H9 (cell line): ENCODE measurements at regions not wholly inside any gene's neighbourhood (a gene's known extent, or its start where the extent isn't known, plus 50 kb on each side); places are given as distances from the start of the nearest gene placed in this dataset.

Experiments used
- DNase-seq: peaks from one replicate; pipeline ENCODE4 v3.0.0-alpha.2; 2017
- H2AFZ ChIP-seq: one replicate; pipeline ENCODE4 v1.6.1; 2013; ENCODE audit warnings: mild to moderate bottlenecking, low read length, control low read depth, moderate library complexity
- H2AK5ac ChIP-seq: 2 replicates; pipeline ENCODE4 v1.6.1; 2013; ENCODE audit warnings: low read length, control low read depth, mixed read lengths; ENCODE audit not compliant: insufficient read length
- H2BK120ac ChIP-seq: one replicate; pipeline ENCODE4 v1.6.1; 2013; ENCODE audit warnings: low read depth, mild to moderate bottlenecking, low read length, control low read depth, inconsistent platforms; ENCODE audit not compliant: poor library complexity, severe bottlenecking
- H2BK12ac ChIP-seq: 2 replicates; pipeline ENCODE4 v1.6.1; 2013; ENCODE audit warnings: low read length, control low read depth, mixed read lengths, low read depth; ENCODE audit not compliant: insufficient read length
- H2BK15ac ChIP-seq: 2 replicates; pipeline ENCODE4 v1.6.1; 2013; ENCODE audit warnings: low read depth, low read length, control low read depth
- H2BK20ac ChIP-seq: one replicate; pipeline ENCODE4 v1.6.1; 2013; ENCODE audit warnings: low read depth, mild to moderate bottlenecking, low read length, control low read depth, inconsistent platforms; ENCODE audit not compliant: poor library complexity, severe bottlenecking
- H2BK5ac ChIP-seq: 2 replicates; pipeline ENCODE4 v1.6.1; 2013; ENCODE audit warnings: low read length, control low read depth, mixed read lengths; ENCODE audit not compliant: insufficient read length
- H3K14ac ChIP-seq: 2 replicates; pipeline ENCODE4 v1.6.1; 2013; ENCODE audit warnings: low read length, control low read depth; ENCODE audit not compliant: insufficient read depth
- H3K18ac ChIP-seq: 2 replicates; pipeline ENCODE4 v1.6.1; 2013; ENCODE audit warnings: low read depth, mild to moderate bottlenecking, mixed read lengths, low read length, control low read depth; ENCODE audit not compliant: insufficient read length
- H3K23ac ChIP-seq: 2 replicates; pipeline ENCODE4 v1.6.1; 2013; ENCODE audit warnings: low read length, control low read depth, mixed read lengths, low read depth; ENCODE audit not compliant: insufficient read length
- H3K23me2 ChIP-seq: 2 replicates; pipeline ENCODE4 v1.6.1; 2013; ENCODE audit warnings: low read depth, mild to moderate bottlenecking, mixed read lengths, low read length, control low read depth; ENCODE audit not compliant: insufficient read length, poor library complexity, severe bottlenecking
- H3K27ac ChIP-seq: 2 replicates; pipeline ENCODE4 v1.5.1; 2013; ENCODE audit warnings: low read length, control low read depth, mixed read lengths, low read depth; ENCODE audit not compliant: insufficient read length
- H3K27me3 ChIP-seq: 2 replicates; pipeline ENCODE4 v1.6.1; 2013; ENCODE audit warnings: low read length, control low read depth, inconsistent platforms; ENCODE audit not compliant: insufficient read depth
- H3K4ac ChIP-seq: 2 replicates; pipeline ENCODE4 v1.6.1; 2013; ENCODE audit warnings: low read depth, mild to moderate bottlenecking, control low read depth, inconsistent platforms, low read length, moderate library complexity
- H3K4me1 ChIP-seq: 2 replicates; pipeline ENCODE4 v1.6.1; 2013; ENCODE audit warnings: low read length, control low read depth, inconsistent platforms; ENCODE audit not compliant: insufficient read depth
- H3K4me2 ChIP-seq: 2 replicates; pipeline ENCODE4 v1.6.1; 2013; ENCODE audit warnings: low read length, control low read depth, mixed read lengths; ENCODE audit not compliant: insufficient read length, insufficient read depth
- H3K56ac ChIP-seq: 2 replicates; pipeline ENCODE4 v1.6.1; 2013; ENCODE audit warnings: low read depth, mild to moderate bottlenecking, mixed read lengths, low read length, control low read depth; ENCODE audit not compliant: insufficient read length
- H3K79me1 ChIP-seq: 2 replicates; pipeline ENCODE4 v1.6.1; 2013; ENCODE audit warnings: low read depth, mild to moderate bottlenecking, moderate library complexity, low read length, control low read depth, inconsistent platforms; ENCODE audit not compliant: insufficient read depth, poor library complexity, severe bottlenecking
- H3K79me2 ChIP-seq: 2 replicates; pipeline ENCODE4 v1.6.1; 2013; ENCODE audit warnings: low read length, control low read depth, inconsistent platforms; ENCODE audit not compliant: insufficient read depth
- H3K9ac ChIP-seq: 2 replicates; pipeline ENCODE4 v1.6.1; 2013; ENCODE audit warnings: low read length, control low read depth, mixed read lengths; ENCODE audit not compliant: insufficient read length; ENCODE audit errors: extremely low read depth
- H3K9me3 ChIP-seq: one replicate; pipeline ENCODE4 v1.6.1; 2013; ENCODE audit warnings: low read depth, low read length, inconsistent platforms; ENCODE audit not compliant: control insufficient read depth
- H3T11ph ChIP-seq: one replicate; pipeline ENCODE4 v1.6.1; 2013; ENCODE audit warnings: mild to moderate bottlenecking, low read length, control low read depth, inconsistent platforms
- H4K20me1 ChIP-seq: one replicate; pipeline ENCODE4 v1.6.1; 2013; ENCODE audit not compliant: control insufficient read depth, insufficient read length, insufficient read depth
- H4K5ac ChIP-seq: 2 replicates; pipeline ENCODE4 v1.6.1; 2013; ENCODE audit warnings: low read depth, mild to moderate bottlenecking, mixed read lengths, low read length, control low read depth; ENCODE audit not compliant: insufficient read length
- H4K8ac ChIP-seq: replicated peaks from 2 replicates; pipeline ENCODE4 v1.6.1; 2013; ENCODE audit warnings: low read length, control low read depth, mixed read lengths, low read depth; ENCODE audit not compliant: insufficient read length
- H4K91ac ChIP-seq: 2 replicates; pipeline ENCODE4 v1.6.1; 2013; ENCODE audit warnings: low read depth, mild to moderate bottlenecking, moderate library complexity, mixed read lengths, low read length, control low read depth; ENCODE audit not compliant: insufficient read length
- H3K27ac Mint-ChIP-seq, 3 experiments: 2 replicates in 2 of 3; 3 replicates in 1 of 3; pipeline ENCODE4 v1.8.0; 2020 to 2021; ENCODE audit warnings: mixed read lengths in 3 of 3, mild to moderate bottlenecking in 1 of 3, moderate library complexity in 1 of 3
- H3K27me3 Mint-ChIP-seq: 2 replicates; pipeline ENCODE4 v1.8.0; 2021; ENCODE audit warnings: low read depth, mild to moderate bottlenecking, moderate library complexity, mixed read lengths
- H3K36me3 Mint-ChIP-seq, 3 experiments: 2 replicates in 2 of 3; 3 replicates in 1 of 3; pipeline ENCODE4 v1.8.0; 2020 to 2021; ENCODE audit warnings: low read depth in 3 of 3, mixed read lengths in 3 of 3; ENCODE audit not compliant: insufficient read depth in 1 of 3
- H3K4me1 Mint-ChIP-seq, 2 experiments: 2 replicates each; pipeline ENCODE4 v1.8.0; 2020; ENCODE audit warnings: mixed read lengths in 2 of 2
- H3K4me3 Mint-ChIP-seq, 2 experiments: 2 replicates in 1 of 2; 3 replicates in 1 of 2; pipeline ENCODE4 v1.8.0; 2020 to 2021; ENCODE audit warnings: mild to moderate bottlenecking in 2 of 2, mixed read lengths in 2 of 2, moderate library complexity in 1 of 2
- H3K9me3 Mint-ChIP-seq, 2 experiments: 2 replicates in 1 of 2; 3 replicates in 1 of 2; pipeline ENCODE4 v1.8.0; 2020; ENCODE audit warnings: mild to moderate bottlenecking in 2 of 2, mixed read lengths in 2 of 2, moderate library complexity in 1 of 2
- CTCF ChIP-seq: fragments of 200-600 bp; sonication (generic); conservative IDR thresholded peaks from 3 replicates; pipeline ENCODE4 v1.8.0; 2021; ENCODE audit warnings: antibody characterized with exemption, mild to moderate bottlenecking
- WGBS: extraction: QIAGEN DNeasy Blood & Tissue Kit; methylation state at CpG from one replicate; pipeline ENCODE4 v1.1.7; 2013; ENCODE audit warnings: missing lambda C conversion rate, low lambda C conversion rate, mixed read lengths; ENCODE audit not compliant: insufficient read length; ENCODE audit errors: extremely low coverage; 5-methylcytosine and 5-hydroxymethylcytosine counted together

DNA sequence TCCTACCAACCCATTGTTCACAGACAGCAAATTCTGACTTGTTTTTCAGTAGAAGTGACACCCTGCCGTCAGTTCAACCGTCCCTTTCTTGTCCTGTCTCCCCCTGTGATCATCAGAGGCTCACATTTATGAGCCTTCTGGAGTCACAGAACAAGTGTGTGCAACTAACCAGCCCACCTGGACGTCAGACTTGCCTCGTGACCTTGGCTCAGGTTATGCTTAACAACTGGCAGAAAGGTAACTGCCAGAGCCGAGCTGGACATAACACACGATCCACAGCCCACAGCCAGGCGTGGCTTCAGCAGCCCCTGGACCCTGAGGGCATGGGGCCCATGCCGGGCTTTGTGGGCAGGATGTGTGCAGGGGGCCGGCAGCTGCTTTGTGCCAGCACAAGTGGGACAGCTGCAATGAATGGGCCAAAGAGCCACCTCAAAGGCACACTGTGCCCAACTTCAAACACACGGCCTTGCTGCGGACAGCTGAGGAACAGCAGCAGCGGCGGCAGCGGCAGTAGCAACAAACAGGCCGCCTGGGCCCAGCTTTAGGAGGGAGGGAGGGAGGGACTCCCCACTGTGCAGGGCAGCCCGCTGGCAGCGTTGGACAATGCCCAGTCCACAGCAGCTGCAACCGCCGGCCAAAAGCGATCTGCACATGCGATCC, 103.9 kb downstream of the ZBTB18 start:
- Histone ChIP-seq H2AFZ (no peak overlapping the region), H3K27ac (no peak overlapping the region)
- no CpG with 5 or more reads among the region's 21 CpGs for WGBS

More for the DNA sequence above, 103.9 kb downstream of the ZBTB18 start:
- Histone ChIP-seq H3K27me3 (no peaks in the 10 kb centered on the region), H4K20me1 (no peaks in the 10 kb centered on the region), H3K4ac (no peak overlapping the region), H2BK120ac (no peak overlapping the region), H4K5ac (no peak overlapping the region), H3K4me1 (no peaks in the 10 kb centered on the region), H3K79me1 (no peaks in the 10 kb centered on the region), H3K4me2 (no peak overlapping the region), H3T11ph (no peak overlapping the region), H3K56ac (no peak overlapping the region), H2BK20ac (no peak overlapping the region), H4K8ac (no peak overlapping the region), H3K23ac (no peak overlapping the region), H3K9me3 (no peaks in the 10 kb centered on the region), H2BK5ac (no peak overlapping the region), H2AK5ac (no peak overlapping the region), H2BK15ac (no peak overlapping the region), H2BK12ac (no peak overlapping the region), H4K91ac (no peak overlapping the region), H3K79me2 (no peaks in the 10 kb centered on the region), H3K23me2 (no peaks in the 10 kb centered on the region), H3K18ac (no peak overlapping the region), H3K14ac (no peak overlapping the region), H3K9ac (no peak overlapping the region)
- H3K4me1 Mint-ChIP-seq = peaks cover 2% of the 10 kb centered on the region in 2 experiments; a peak in 2 of 4 replicates
- no peaks in the 10 kb centered on the region for H3K9me3 Mint-ChIP-seq
- no peak overlapping the region; a peak in 1 of 7 replicates for H3K27ac Mint-ChIP-seq
- peak; percentile 37 for DNase-seq
- TF ChIP-seq CTCF = no peak
- no peaks in the 10 kb centered on the region for H3K36me3 Mint-ChIP-seq
- no peak overlapping the region for H3K4me3 Mint-ChIP-seq
- peaks cover 2% of the 10 kb centered on the region; the same call in 1 of the 2 replicates for H3K27me3 Mint-ChIP-seq
